Panc1 (cell line): ENCODE measurements at regions not wholly inside any gene's neighbourhood (a gene's known extent, or its start where the extent isn't known, plus 50 kb on each side); places are given as distances from the start of the nearest gene placed in this dataset.

ENCODE experiments used
- ATAC-seq: fragments of 200-7000 bp; cut with Tn5 transposase; 2 replicates; pipeline ENCODE4 v1.9.1; 2020; ENCODE audit warnings: mild to moderate bottlenecking, moderate library complexity
- BruUV-seq: library from RNA; stranded (reverse); fragments of 400-500 nt; replicated peaks from 2 replicates; lab custom pipeline; 2021; lab: Mats Ljungman, UMichigan
- CTCF ChIA-PET: fragments of 300-600 bp; sonication (Branson Sonifier 250); formaldehyde crosslinking; loops from one replicate; lab custom pipeline; 2022; ENCODE audit warnings: antibody characterized with exemption; lab: Charles Lee
- POLR2A ChIA-PET: fragments of 300-600 bp; sonication (Branson Sonifier 250); formaldehyde crosslinking; loops from one replicate; lab custom pipeline; 2022; ENCODE audit warnings: antibody characterized with exemption; lab: Charles Lee
- DNase-seq: peaks from one replicate; pipeline ENCODE4 v3.0.0-alpha.2; 2010; ENCODE audit warnings: low read depth, low spot score
- H3K27ac ChIP-seq: 2 replicates; pipeline ENCODE4 v1.5.1; 2011; ENCODE audit warnings: mild to moderate bottlenecking, low read length, inconsistent platforms
- H3K27me3 ChIP-seq: fragments of 200-500 bp; sonication (Bioruptor generic); 2 replicates; pipeline ENCODE4 v1.6.0; 2014; ENCODE audit warnings: low read length, inconsistent platforms; ENCODE audit not compliant: control insufficient read depth, insufficient read depth
- H3K36me3 ChIP-seq: fragments of 200-500 bp; sonication (Bioruptor generic); 2 replicates; pipeline ENCODE4 v1.5.1; 2014; ENCODE audit warnings: inconsistent platforms, mild to moderate bottlenecking, low read length, moderate library complexity; ENCODE audit not compliant: control insufficient read depth, insufficient read depth
- H3K4me1 ChIP-seq: 2 replicates; pipeline ENCODE4 v1.5.1; 2011; ENCODE audit warnings: inconsistent platforms, mild to moderate bottlenecking, low read length, moderate library complexity; ENCODE audit not compliant: control insufficient read depth, insufficient read depth
- H3K4me3 ChIP-seq, 2 experiments: 2 replicates each; pipeline ENCODE4 v1.5.1; 2011 to 2012; ENCODE audit warnings: low read depth in 2 of 2, low read length in 2 of 2, mild to moderate bottlenecking in 2 of 2, inconsistent platforms in 1 of 2, moderate library complexity in 1 of 2
- H3K9me3 ChIP-seq: fragments of 200-500 bp; sonication (Bioruptor generic); 2 replicates; pipeline ENCODE4 v1.5.1; 2014; ENCODE audit warnings: low read depth, mild to moderate bottlenecking, inconsistent platforms, low read length, moderate library complexity; ENCODE audit not compliant: control insufficient read depth, insufficient read depth
- POLR2AphosphoS5 ChIP-seq: IDR thresholded peaks from 2 replicates; pipeline ENCODE4 v1.6.1; 2012; ENCODE audit warnings: mild to moderate bottlenecking, low read depth, low read length, moderate library complexity
- REST ChIP-seq, 2 experiments: IDR thresholded peaks; 2 replicates each; pipeline ENCODE4 v1.6.1; 2011 to 2012; ENCODE audit warnings: low read depth in 2 of 2, control low read depth in 1 of 2, low read length in 1 of 2, mild to moderate bottlenecking in 1 of 2, moderate library complexity in 1 of 2; ENCODE audit not compliant: insufficient read depth in 1 of 2
- SIN3A ChIP-seq: IDR thresholded peaks from 2 replicates; pipeline ENCODE4 v1.6.1; 2012; ENCODE audit warnings: low read depth, mild to moderate bottlenecking, low read length, moderate library complexity, borderline replicate concordance; ENCODE audit not compliant: insufficient read depth
- TCF7L2 ChIP-seq: IDR thresholded peaks from 2 replicates; pipeline ENCODE4 v1.6.1; 2011; ENCODE audit warnings: mild to moderate bottlenecking, low read depth, low read length, inconsistent platforms
- in situ Hi-C: cut with HindIII; loops from 2 replicates; pipeline ENCODE4 v1.10.0; 2016; ENCODE audit warnings: low sequenced_read_pairs, low pct_unique_long_range_greater_than_20kb
- intact Hi-C: fragments of 100-400 bp; cut with micrococcal nuclease; formaldehyde crosslinking; loops from one replicate; pipeline ENCODE4 v1.10.0; 2022; ENCODE audit not compliant: unreplicated experiment
- TF ChIP-seq, protein P1 (sequence below): fragments of 450-650 bp; IDR thresholded peaks from 2 replicates; pipeline ENCODE4 v1.5.1; 2017; ENCODE audit warnings: mild to moderate bottlenecking

DNA sequence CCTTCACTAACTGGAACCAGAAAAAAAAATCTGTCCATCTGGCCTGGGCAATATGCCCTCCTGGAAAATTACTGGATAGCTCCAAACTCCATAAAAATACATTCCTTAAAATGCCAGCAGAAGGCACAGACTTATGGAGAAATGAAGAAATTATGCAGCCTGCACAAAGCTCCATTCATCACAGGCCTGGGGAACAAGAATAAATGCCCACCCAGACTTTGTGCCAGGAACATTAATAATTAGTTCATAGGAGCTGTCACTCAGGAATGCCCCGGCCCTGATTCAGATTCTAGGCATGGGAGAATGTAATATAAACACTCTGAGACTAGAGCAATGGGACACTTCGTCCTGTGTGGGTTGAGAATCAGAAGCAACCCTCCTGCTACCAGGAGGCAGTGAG lies 199.3 kb downstream of the OTOR start:
- ATAC-seq (no peak), DNase-seq (no peak)
- Histone ChIP-seq H3K4me3 (no peak overlapping the region), H3K27ac (no peak overlapping the region), H3K9me3 (no peaks in the 10 kb centered on the region), H3K36me3 (no peaks in the 10 kb centered on the region), H3K27me3 (no peaks in the 10 kb centered on the region), H3K4me1 (no peaks in the 10 kb centered on the region)
- intact Hi-C loops (no loop called here), in situ Hi-C loops (no loop called here)
- CTCF ChIA-PET, result interaction anchor here (0.7 kb wide), 1 partner anchor 735 kb away, joined by 3 read pairs; no protein-coding TSS in a partner anchor
- POLR2A ChIA-PET, result no interaction called here
- no peak for TF ChIP-seq SIN3A
- TF ChIP-seq, protein P1, sequence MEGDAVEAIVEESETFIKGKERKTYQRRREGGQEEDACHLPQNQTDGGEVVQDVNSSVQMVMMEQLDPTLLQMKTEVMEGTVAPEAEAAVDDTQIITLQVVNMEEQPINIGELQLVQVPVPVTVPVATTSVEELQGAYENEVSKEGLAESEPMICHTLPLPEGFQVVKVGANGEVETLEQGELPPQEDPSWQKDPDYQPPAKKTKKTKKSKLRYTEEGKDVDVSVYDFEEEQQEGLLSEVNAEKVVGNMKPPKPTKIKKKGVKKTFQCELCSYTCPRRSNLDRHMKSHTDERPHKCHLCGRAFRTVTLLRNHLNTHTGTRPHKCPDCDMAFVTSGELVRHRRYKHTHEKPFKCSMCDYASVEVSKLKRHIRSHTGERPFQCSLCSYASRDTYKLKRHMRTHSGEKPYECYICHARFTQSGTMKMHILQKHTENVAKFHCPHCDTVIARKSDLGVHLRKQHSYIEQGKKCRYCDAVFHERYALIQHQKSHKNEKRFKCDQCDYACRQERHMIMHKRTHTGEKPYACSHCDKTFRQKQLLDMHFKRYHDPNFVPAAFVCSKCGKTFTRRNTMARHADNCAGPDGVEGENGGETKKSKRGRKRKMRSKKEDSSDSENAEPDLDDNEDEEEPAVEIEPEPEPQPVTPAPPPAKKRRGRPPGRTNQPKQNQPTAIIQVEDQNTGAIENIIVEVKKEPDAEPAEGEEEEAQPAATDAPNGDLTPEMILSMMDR, result no peak
- no peak for TF ChIP-seq TCF7L2
- BruUV-seq, result no TSS peak

DNA sequence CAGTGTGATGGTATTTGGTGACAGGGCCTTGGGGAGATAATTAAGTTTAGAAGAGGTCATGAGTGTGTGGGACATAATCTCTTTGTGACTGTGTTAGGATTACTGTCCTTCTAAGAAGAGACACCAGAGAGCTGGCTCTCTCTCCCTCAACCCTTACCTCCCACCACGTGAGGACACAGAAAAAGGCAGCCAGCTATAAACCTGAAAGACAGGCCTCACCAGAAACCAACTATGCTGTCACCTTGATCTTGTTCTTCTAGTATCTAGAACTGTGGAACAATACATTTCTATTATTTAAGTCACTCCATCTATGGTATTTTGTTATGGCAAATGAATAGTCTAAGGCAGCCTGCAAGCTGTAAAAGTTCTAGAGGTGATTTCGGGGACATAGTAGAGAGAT lies 203.7 kb downstream of the OTOR start:
- Histone ChIP-seq H3K4me1 (no peaks in the 10 kb centered on the region), H3K27ac (no peak overlapping the region), H3K9me3 (no peaks in the 10 kb centered on the region), H3K36me3 (no peaks in the 10 kb centered on the region), H3K27me3 (no peaks in the 10 kb centered on the region; the same call in 1 of the 2 replicates), H3K4me3 (no peak overlapping the region)
- POLR2A ChIA-PET, result no interaction called here
- DNase-seq (no peak), ATAC-seq (no peak)
- intact Hi-C loops, result no loop called here
- TF ChIP-seq, protein P1, result no peak
- no peak for TF ChIP-seq SIN3A
- no peak for TF ChIP-seq TCF7L2
- TF ChIP-seq REST (IDR thresholded peaks at IDR 0.05; ENCODE audit: insufficient read depth in 1 of 2, low read depth in 2 of 2, low read length in 1 of 2), result no peak
- TF ChIP-seq POLR2AphosphoS5, result no peak
- no TSS peak for BruUV-seq
- CTCF ChIA-PET, result no interaction called here
- in situ Hi-C loops, result no loop called here
